Esophagus (tissue), 2 donors: ENCODE measurements at regions not wholly inside any gene's neighbourhood (a gene's known extent, or its start where the extent isn't known, plus 50 kb on each side); places are given as distances from the start of the nearest gene placed in this dataset.
A peak's percentile ranks its signal among the peaks of the same experiment; 100 is the strongest.
"Not testable (repeated sequence)": the region's sequence is repeated elsewhere in the genome, so short reads cannot be mapped to it uniquely, and the experiment has no call there.

ENCODE experiments used
- H3K27ac ChIP-seq, 2 donors: one replicate each; pipeline ENCODE4 v1.5.1; 2013; ENCODE audit warnings: low read depth in 2 of 2, mild to moderate bottlenecking in 2 of 2, inconsistent platforms in 1 of 2, low read length in 1 of 2, moderate library complexity in 1 of 2
- H3K27me3 ChIP-seq, 2 donors: one replicate each; pipeline ENCODE4 v1.6.1; 2013; ENCODE audit warnings: low read length in 2 of 2, control low read depth in 1 of 2, mild to moderate bottlenecking in 1 of 2; ENCODE audit not compliant: insufficient read depth in 2 of 2, control insufficient read depth in 1 of 2
- H3K36me3 ChIP-seq, 2 donors: one replicate each; pipeline ENCODE4 v1.6.1; 2013; ENCODE audit warnings: low read length in 1 of 2; ENCODE audit not compliant: control insufficient read depth in 2 of 2, insufficient read depth in 2 of 2
- H3K4me1 ChIP-seq, 2 donors: one replicate each; pipeline ENCODE4 v1.6.1; 2013; ENCODE audit warnings: low read length in 1 of 2; ENCODE audit not compliant: control insufficient read depth in 2 of 2, insufficient read depth in 2 of 2
- H3K4me3 ChIP-seq, 2 donors: one replicate each; pipeline ENCODE4 v1.5.1; 2013; ENCODE audit warnings: low read length in 2 of 2, mild to moderate bottlenecking in 2 of 2, low read depth in 1 of 2, moderate library complexity in 1 of 2
- H3K9me3 ChIP-seq, 2 donors: one replicate each; pipeline ENCODE4 v1.6.1; 2013; ENCODE audit warnings: mild to moderate bottlenecking in 2 of 2, low read depth in 1 of 2, low read length in 1 of 2, moderate library complexity in 1 of 2; ENCODE audit not compliant: control insufficient read depth in 2 of 2, insufficient read depth in 1 of 2
- WGBS, 2 donors: extraction: QIAGEN DNeasy Blood & Tissue Kit; methylation state at CpG; one replicate each; pipeline ENCODE4 v1.1.7; 2013; 5-methylcytosine and 5-hydroxymethylcytosine counted together
- donor health status: healthy with polysubstance abuse.
- donor health status: Bipolar disorder and iron deficiency.

- 88 to 91% methylated on average over 7 of the region's 7 CpGs for WGBS, 2 donors
- Histone ChIP-seq H3K36me3 (no peaks in the 10 kb centered on the region), H3K27ac (no peak overlapping the region)
Observed at GRCh38 chr6:3529232-3529631, 72.4 kb upstream of the SLC22A23 start.

GRCh38 chr6:3528081-3528671 lies 71.3 kb upstream of the SLC22A23 start:
- not testable (repeated sequence) for H3K36me3 ChIP-seq, H3K27ac ChIP-seq, H3K27me3 ChIP-seq, H3K9me3 ChIP-seq, H3K4me3 ChIP-seq
- WGBS, 2 donors, result 72 to 85% methylated on average over 7 of the region's 7 CpGs
- H3K4me1 ChIP-seq, result peaks cover 3 to 14% of the 10 kb centered on the region in 2 donors

More at GRCh38 chr6:3529232-3529631, 72.4 kb upstream of the SLC22A23 start:
- Histone ChIP-seq H3K27me3 (peaks cover 0 to under 1% of the 10 kb centered on the region in 2 donors), H3K4me3 (no peak overlapping the region), H3K4me1 (peaks cover 3 to 14% of the 10 kb centered on the region in 2 donors), H3K9me3 (no peaks in the 10 kb centered on the region)

GRCh38 chr6:3527651-3527977 lies 70.8 kb upstream of the SLC22A23 start:
- no peak overlapping the region for H3K4me3 ChIP-seq
- H3K9me3 ChIP-seq, result no peaks in the 10 kb centered on the region
- H3K27ac ChIP-seq, result no peak overlapping the region
- H3K4me1 ChIP-seq, result peaks cover 3 to 14% of the 10 kb centered on the region in 2 donors
- 34 to 44% methylated on average over 4 of the region's 4 CpGs for WGBS, 2 donors
- no peaks in the 10 kb centered on the region for H3K36me3 ChIP-seq
- H3K27me3 ChIP-seq, result peaks cover 0 to 4% of the 10 kb centered on the region in 2 donors

GRCh38 chr6:3526962-3527650 lies 70.3 kb upstream of the SLC22A23 start:
- no peaks in the 10 kb centered on the region for H3K9me3 ChIP-seq
- H3K4me1 ChIP-seq, result peaks cover 3 to 14% of the 10 kb centered on the region in 2 donors
- no peak overlapping the region for H3K27ac ChIP-seq
- H3K36me3 ChIP-seq, result no peaks in the 10 kb centered on the region
- H3K27me3 ChIP-seq, result peaks cover 0 to 4% of the 10 kb centered on the region in 2 donors
- WGBS, 2 donors, result 48 to 51% methylated on average over 12 of the region's 12 CpGs
- no peak overlapping the region for H3K4me3 ChIP-seq

GRCh38 chr6:3525915-3526314 lies 69.1 kb upstream of the SLC22A23 start:
- no peaks in the 10 kb centered on the region for H3K9me3 ChIP-seq
- H3K4me3 ChIP-seq, result no peak overlapping the region
- H3K27me3 ChIP-seq, result peaks cover 0 to 4% of the 10 kb centered on the region in 2 donors
- WGBS, 2 donors, result 63 to 77% methylated on average over 6 of the region's 6 CpGs
- H3K4me1 ChIP-seq, result peaks cover 3 to 14% of the 10 kb centered on the region in 2 donors
- no peak overlapping the region for H3K27ac ChIP-seq
- H3K36me3 ChIP-seq, result no peaks in the 10 kb centered on the region

- Histone ChIP-seq H3K4me3 (no peak overlapping the region), H3K27ac (no peak overlapping the region), H3K36me3 (no peaks in the 10 kb centered on the region), H3K9me3 (peaks cover 0 to 2% of the 10 kb centered on the region in 2 donors), H3K4me1 (peaks cover 3 to 14% of the 10 kb centered on the region in 2 donors), H3K27me3 (peaks cover 3 to 4% of the 10 kb centered on the region in 2 donors)
- 84 to 85% methylated on average over 2 of the region's 2 CpGs for WGBS, 2 donors
Observed at GRCh38 chr6:3524456-3524855, 67.6 kb upstream of the SLC22A23 start.

- H3K27ac ChIP-seq, result no peak overlapping the region
- H3K4me1 ChIP-seq, result peaks cover 3 to 14% of the 10 kb centered on the region in 2 donors
- H3K36me3 ChIP-seq, result no peaks in the 10 kb centered on the region
- H3K27me3 ChIP-seq, result peaks cover 3 to 4% of the 10 kb centered on the region in 2 donors
- H3K9me3 ChIP-seq, result peaks cover 0 to 2% of the 10 kb centered on the region in 2 donors
- H3K4me3 ChIP-seq, result no peak overlapping the region
- 82 to 89% methylated on average over 7 of the region's 7 CpGs for WGBS, 2 donors
Observed at GRCh38 chr6:3523966-3524365, 67.1 kb upstream of the SLC22A23 start.

GRCh38 chr6:3523271-3523670 lies 66.4 kb upstream of the SLC22A23 start:
- Histone ChIP-seq H3K36me3 (no peaks in the 10 kb centered on the region), H3K27me3 (peaks cover 3 to 4% of the 10 kb centered on the region in 2 donors), H3K9me3 (peaks cover 0 to 2% of the 10 kb centered on the region in 2 donors), H3K27ac (no peak overlapping the region), H3K4me3 (no peak overlapping the region), H3K4me1 (peaks cover 5 to 19% of the 10 kb centered on the region in 2 donors)
- 41 to 59% methylated on average over 5 of the region's 5 CpGs for WGBS, 2 donors

- 56 to 60% methylated on average over 7 of the region's 7 CpGs for WGBS, 2 donors
- H3K4me3 ChIP-seq, result no peak overlapping the region
- H3K36me3 ChIP-seq, result no peaks in the 10 kb centered on the region
- peaks cover 7 to 19% of the 10 kb centered on the region in 2 donors for H3K4me1 ChIP-seq
- H3K9me3 ChIP-seq, result peaks cover 0 to 2% of the 10 kb centered on the region in 2 donors
- peak overlapping the region in 1 of 2 donors; percentile 16 for H3K27ac ChIP-seq
- peaks cover 3 to 4% of the 10 kb centered on the region in 2 donors for H3K27me3 ChIP-seq
Observed at GRCh38 chr6:3522561-3523260, 65.9 kb upstream of the SLC22A23 start.
